ENCODE measurements at regions not wholly inside any gene's neighbourhood (a gene's known extent, or its start where the extent isn't known, plus 50 kb on each side); places are given as distances from the start of the nearest gene placed in this dataset.

GRCh38 chr1:173113015-173113741 is 62.4 kb upstream of the TNFSF18 start:
- Histone ChIP-seq H3K9ac (ENCODE audit: low read depth in 1 of 3, low read length in 3 of 3) (no peak overlapping the region), H3K27ac (ENCODE audit: low read depth, low read length) (no peak overlapping the region), H3K4me1 (ENCODE audit: control insufficient read depth in 3 of 3, insufficient read depth in 3 of 3, low read length in 3 of 3) (no peaks in the 10 kb centered on the region), H3K4me3 (ENCODE audit: low read length in 3 of 3) (no peak overlapping the region), H3K27me3 (ENCODE audit: control insufficient read depth in 3 of 3, insufficient read depth in 3 of 3, low read length in 3 of 3) (no peaks in the 10 kb centered on the region), H3K9me3 (ENCODE audit: control insufficient read depth in 3 of 3, low read length in 3 of 3) (no peaks in the 10 kb centered on the region), H3K36me3 (ENCODE audit: control insufficient read depth in 3 of 3, insufficient read depth in 3 of 3, low read length in 3 of 3) (no peaks in the 10 kb centered on the region)

GRCh38 chr1:173112129-173112528 is 61.4 kb upstream of the TNFSF18 start:
- H3K36me3 ChIP-seq (ENCODE audit: control insufficient read depth in 3 of 3, insufficient read depth in 3 of 3, low read length in 3 of 3) = no peaks in the 10 kb centered on the region
- H3K9ac ChIP-seq (ENCODE audit: low read depth in 1 of 3, low read length in 3 of 3) = no peak overlapping the region
- no peaks in the 10 kb centered on the region for H3K4me1 ChIP-seq (ENCODE audit: control insufficient read depth in 3 of 3, insufficient read depth in 3 of 3, low read length in 3 of 3)
- no peak overlapping the region for H3K27ac ChIP-seq (ENCODE audit: low read depth, low read length)
- no peaks in the 10 kb centered on the region for H3K9me3 ChIP-seq (ENCODE audit: control insufficient read depth in 3 of 3, low read length in 3 of 3)
- H3K27me3 ChIP-seq (ENCODE audit: control insufficient read depth in 3 of 3, insufficient read depth in 3 of 3, low read length in 3 of 3) = no peaks in the 10 kb centered on the region
- no peak overlapping the region for H3K4me3 ChIP-seq (ENCODE audit: low read length in 3 of 3)

GRCh38 chr1:173107696-173108095 is 57.0 kb upstream of the TNFSF18 start:
- peaks cover 0 to 5% (median 0%) of the 10 kb centered on the region in 3 donors for H3K9me3 ChIP-seq (ENCODE audit: control insufficient read depth in 3 of 3, low read length in 3 of 3)
- no peaks in the 10 kb centered on the region for H3K27me3 ChIP-seq (ENCODE audit: control insufficient read depth in 3 of 3, insufficient read depth in 3 of 3, low read length in 3 of 3)
- H3K27ac ChIP-seq (ENCODE audit: low read depth, low read length) = no peak overlapping the region
- no peak overlapping the region for H3K4me3 ChIP-seq (ENCODE audit: low read length in 3 of 3)
- no peaks in the 10 kb centered on the region for H3K4me1 ChIP-seq (ENCODE audit: control insufficient read depth in 3 of 3, insufficient read depth in 3 of 3, low read length in 3 of 3)
- no peak overlapping the region for H3K9ac ChIP-seq (ENCODE audit: low read depth in 1 of 3, low read length in 3 of 3)
- no peaks in the 10 kb centered on the region for H3K36me3 ChIP-seq (ENCODE audit: control insufficient read depth in 3 of 3, insufficient read depth in 3 of 3, low read length in 3 of 3)

GRCh38 chr1:173103006-173103405 is 52.3 kb upstream of the TNFSF18 start:
- Histone ChIP-seq H3K4me3 (ENCODE audit: low read length in 3 of 3) (no peak overlapping the region), H3K36me3 (ENCODE audit: control insufficient read depth in 3 of 3, insufficient read depth in 3 of 3, low read length in 3 of 3) (no peaks in the 10 kb centered on the region), H3K9me3 (ENCODE audit: control insufficient read depth in 3 of 3, low read length in 3 of 3) (peaks cover 0 to 5% (median 0%) of the 10 kb centered on the region in 3 donors), H3K27me3 (ENCODE audit: control insufficient read depth in 3 of 3, insufficient read depth in 3 of 3, low read length in 3 of 3) (no peaks in the 10 kb centered on the region), H3K4me1 (ENCODE audit: control insufficient read depth in 3 of 3, insufficient read depth in 3 of 3, low read length in 3 of 3) (no peaks in the 10 kb centered on the region), H3K9ac (ENCODE audit: low read depth in 1 of 3, low read length in 3 of 3) (no peak overlapping the region), H3K27ac (ENCODE audit: low read depth, low read length) (no peak overlapping the region)

GRCh38 chr1:173101589-173101988 is 50.8 kb upstream of the TNFSF18 start:
- Histone ChIP-seq H3K27ac (ENCODE audit: low read depth, low read length) (no peak overlapping the region), H3K9me3 (ENCODE audit: control insufficient read depth in 3 of 3, low read length in 3 of 3) (peaks cover 0 to 5% (median 0%) of the 10 kb centered on the region in 3 donors), H3K27me3 (ENCODE audit: control insufficient read depth in 3 of 3, insufficient read depth in 3 of 3, low read length in 3 of 3) (no peaks in the 10 kb centered on the region), H3K4me1 (ENCODE audit: control insufficient read depth in 3 of 3, insufficient read depth in 3 of 3, low read length in 3 of 3) (no peaks in the 10 kb centered on the region), H3K9ac (ENCODE audit: low read depth in 1 of 3, low read length in 3 of 3) (no peak overlapping the region), H3K4me3 (ENCODE audit: low read length in 3 of 3) (no peak overlapping the region), H3K36me3 (ENCODE audit: control insufficient read depth in 3 of 3, insufficient read depth in 3 of 3, low read length in 3 of 3) (no peaks in the 10 kb centered on the region)

DNA sequence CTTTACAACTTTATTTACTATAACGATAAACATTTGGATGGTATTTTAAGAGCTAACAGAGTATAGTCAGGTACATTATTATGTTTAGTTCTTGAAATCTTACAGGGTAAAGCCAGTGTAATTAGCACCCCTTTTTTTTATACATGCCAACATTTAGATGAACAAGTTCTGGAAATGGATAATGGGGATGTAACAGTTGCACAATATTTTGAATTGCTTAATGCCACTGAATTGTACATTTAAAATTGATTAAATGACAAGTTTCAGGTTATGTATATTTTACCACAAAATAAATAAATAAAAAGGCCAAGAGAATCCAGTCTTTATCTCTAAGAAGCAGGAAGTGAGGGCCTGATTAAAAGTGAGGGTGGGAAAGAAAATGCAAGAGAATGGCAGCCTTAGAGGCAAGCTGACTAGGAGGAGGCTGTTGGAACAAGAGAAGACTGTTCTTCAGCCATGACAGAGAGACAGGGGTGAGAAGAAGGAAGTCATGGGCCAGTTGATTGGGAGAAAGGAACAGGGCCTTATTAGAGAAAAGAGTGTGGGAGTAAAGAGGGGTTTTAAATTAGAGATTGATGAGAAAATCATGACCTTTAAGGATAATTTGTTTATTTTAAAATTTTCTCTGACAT is 49.9 kb upstream of the TNFSF18 start:
- no peaks in the 10 kb centered on the region for H3K27me3 ChIP-seq (ENCODE audit: control insufficient read depth in 3 of 3, insufficient read depth in 3 of 3, low read length in 3 of 3)
- H3K9ac ChIP-seq (ENCODE audit: low read depth in 1 of 3, low read length in 3 of 3) = no peak overlapping the region
- H3K36me3 ChIP-seq (ENCODE audit: control insufficient read depth in 3 of 3, insufficient read depth in 3 of 3, low read length in 3 of 3) = no peaks in the 10 kb centered on the region
- no peaks in the 10 kb centered on the region for H3K4me1 ChIP-seq (ENCODE audit: control insufficient read depth in 3 of 3, insufficient read depth in 3 of 3, low read length in 3 of 3)
- no peak overlapping the region for H3K27ac ChIP-seq (ENCODE audit: low read depth, low read length)
- peaks cover 0 to 5% (median 0%) of the 10 kb centered on the region in 3 donors for H3K9me3 ChIP-seq (ENCODE audit: control insufficient read depth in 3 of 3, low read length in 3 of 3)
- H3K4me3 ChIP-seq (ENCODE audit: low read length in 3 of 3) = no peak overlapping the region
